ENCODE measurements at regions not wholly inside any gene's neighbourhood (a gene's known extent, or its start where the extent isn't known, plus 50 kb on each side); places are given as distances from the start of the nearest gene placed in this dataset.
"Not testable (repeated sequence)": the region's sequence is repeated elsewhere in the genome, so short reads cannot be mapped to it uniquely, and the experiment has no call there.

DNA sequence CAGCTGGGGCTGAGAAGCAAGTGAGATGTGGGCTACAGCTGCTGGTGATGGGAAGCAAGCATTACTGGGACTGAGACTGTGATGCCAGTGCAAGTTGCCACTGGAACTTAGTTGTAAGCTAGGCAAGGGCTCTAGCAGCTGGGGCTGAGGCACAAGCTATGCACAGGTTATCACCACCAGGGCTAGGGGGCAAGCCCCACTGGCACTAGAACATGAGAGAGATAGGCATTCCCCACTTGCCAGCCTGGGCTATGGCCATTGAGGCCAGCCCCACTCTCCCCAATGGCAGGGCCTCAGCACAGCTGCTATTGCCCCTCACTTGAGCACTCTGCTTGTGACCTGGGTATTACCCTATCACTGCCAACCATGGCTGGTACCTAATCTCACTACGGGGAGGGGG, 130.8 kb upstream of the SMIM31 start:
- TF ChIP-seq, protein P1, sequence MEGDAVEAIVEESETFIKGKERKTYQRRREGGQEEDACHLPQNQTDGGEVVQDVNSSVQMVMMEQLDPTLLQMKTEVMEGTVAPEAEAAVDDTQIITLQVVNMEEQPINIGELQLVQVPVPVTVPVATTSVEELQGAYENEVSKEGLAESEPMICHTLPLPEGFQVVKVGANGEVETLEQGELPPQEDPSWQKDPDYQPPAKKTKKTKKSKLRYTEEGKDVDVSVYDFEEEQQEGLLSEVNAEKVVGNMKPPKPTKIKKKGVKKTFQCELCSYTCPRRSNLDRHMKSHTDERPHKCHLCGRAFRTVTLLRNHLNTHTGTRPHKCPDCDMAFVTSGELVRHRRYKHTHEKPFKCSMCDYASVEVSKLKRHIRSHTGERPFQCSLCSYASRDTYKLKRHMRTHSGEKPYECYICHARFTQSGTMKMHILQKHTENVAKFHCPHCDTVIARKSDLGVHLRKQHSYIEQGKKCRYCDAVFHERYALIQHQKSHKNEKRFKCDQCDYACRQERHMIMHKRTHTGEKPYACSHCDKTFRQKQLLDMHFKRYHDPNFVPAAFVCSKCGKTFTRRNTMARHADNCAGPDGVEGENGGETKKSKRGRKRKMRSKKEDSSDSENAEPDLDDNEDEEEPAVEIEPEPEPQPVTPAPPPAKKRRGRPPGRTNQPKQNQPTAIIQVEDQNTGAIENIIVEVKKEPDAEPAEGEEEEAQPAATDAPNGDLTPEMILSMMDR (IDR thresholded peaks at IDR 0.05; ENCODE audit: low read depth, low read length, missing control alignments): no peak
- DNase-seq (ENCODE audit: low read depth): no peak
- H3K4me3 ChIP-seq (ENCODE audit: low read depth, low read length): no peak overlapping the region

DNA sequence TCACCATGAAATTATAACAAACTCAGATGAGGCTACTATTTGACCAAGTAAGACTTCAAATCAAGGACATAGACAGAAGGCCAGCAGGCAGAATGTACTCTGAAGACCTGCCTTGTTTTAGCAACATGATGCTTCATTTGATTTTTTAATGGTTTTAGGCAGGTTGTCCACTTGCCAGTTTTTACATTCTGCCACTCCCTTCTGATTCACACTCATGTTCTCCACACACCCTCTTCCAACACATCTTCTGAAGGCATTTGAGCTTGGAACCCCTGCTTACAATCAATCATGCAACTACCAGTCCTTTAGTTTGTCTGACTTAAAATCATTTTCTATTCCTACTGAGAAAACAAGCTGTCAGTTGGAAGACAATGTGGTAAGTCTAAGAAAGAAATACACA, 114.9 kb upstream of the SMIM31 start:
- no peak overlapping the region for H3K4me3 ChIP-seq (ENCODE audit: low read depth, low read length)
- TF ChIP-seq, protein P1 (IDR thresholded peaks at IDR 0.05; ENCODE audit: low read depth, low read length, missing control alignments): no peak
- no peak for DNase-seq (ENCODE audit: low read depth)

DNA sequence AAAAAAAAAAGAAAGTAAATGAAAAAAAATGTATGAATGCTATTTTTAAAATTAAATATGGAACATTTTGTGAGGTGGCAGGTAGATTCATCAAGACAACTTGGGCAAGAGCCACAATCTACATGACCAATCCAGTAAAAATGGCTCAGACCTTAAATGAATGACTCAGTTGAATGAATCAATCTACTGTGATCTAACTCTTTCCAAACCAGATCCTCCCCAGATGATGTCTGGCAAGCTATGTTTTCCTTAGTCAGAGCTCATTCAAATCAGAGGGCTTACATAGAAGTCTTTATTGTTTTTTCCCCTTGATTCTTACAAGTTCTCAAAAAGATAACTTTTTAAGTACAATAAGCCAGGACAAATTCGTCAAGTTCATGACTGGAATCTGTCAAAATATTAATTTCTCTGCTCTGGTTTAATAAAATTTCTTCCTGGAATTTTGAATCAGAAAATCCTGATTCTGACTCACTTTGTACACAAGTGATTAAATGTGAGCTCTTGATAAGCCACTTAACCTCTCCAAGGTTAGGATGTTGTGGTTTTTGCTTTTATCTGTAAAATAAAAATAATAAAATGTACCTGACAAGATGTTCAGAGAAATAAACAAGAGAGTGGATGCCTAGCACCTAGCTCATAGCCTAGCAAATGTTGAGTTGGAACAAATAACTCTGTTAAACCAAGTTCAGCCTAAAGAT, 105.6 kb upstream of the SMIM31 start:
- no peak overlapping the region for H3K4me3 ChIP-seq (ENCODE audit: low read depth, low read length)
- DNase-seq (ENCODE audit: low read depth): no peak
- TF ChIP-seq, protein P1 (IDR thresholded peaks at IDR 0.05; ENCODE audit: low read depth, low read length, missing control alignments): no peak

DNA sequence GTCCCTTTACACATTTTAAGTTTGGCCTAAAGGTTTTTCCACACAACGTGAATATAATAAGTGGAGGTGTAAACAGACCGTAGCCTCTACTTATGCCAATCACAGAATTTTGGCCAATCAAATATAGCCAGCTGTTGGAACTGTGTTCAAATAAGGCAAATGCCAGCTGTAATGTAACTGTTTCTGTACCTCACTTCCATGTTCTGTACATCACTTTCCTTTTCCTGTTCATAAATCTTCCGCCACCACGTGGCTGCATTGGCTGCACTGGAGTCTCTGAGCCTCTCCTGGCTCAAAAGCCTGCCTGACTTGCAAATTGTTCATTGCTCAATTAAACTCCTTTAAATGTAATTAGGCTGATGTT, 105.1 kb upstream of the SMIM31 start:
- TF ChIP-seq, protein P1 (IDR thresholded peaks at IDR 0.05; ENCODE audit: low read depth, low read length, missing control alignments): no peak
- DNase-seq (ENCODE audit: low read depth): no peak
- no peak overlapping the region for H3K4me3 ChIP-seq (ENCODE audit: low read depth, low read length)

DNA sequence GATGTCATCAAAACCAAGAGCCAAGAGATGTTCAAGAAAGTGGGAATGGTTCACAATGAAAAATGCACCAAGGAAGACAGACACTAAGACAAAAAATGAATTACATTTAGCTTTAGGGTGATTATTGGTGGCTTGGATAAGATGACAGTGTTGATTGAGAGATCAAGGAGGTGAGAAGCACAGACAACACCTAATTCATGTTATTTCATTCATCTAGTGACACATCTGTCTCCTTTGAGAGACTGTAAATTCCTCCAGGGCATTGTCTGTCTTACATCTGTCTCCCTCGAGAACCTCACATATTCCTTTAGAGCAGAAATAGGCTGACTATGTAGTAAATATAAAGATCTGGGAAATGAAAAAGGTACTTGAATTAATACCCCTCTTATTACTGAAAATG, 94.2 kb upstream of the SMIM31 start:
- TF ChIP-seq, protein P1 (IDR thresholded peaks at IDR 0.05; ENCODE audit: low read depth, low read length, missing control alignments): no peak
- no peak for DNase-seq (ENCODE audit: low read depth)
- H3K4me3 ChIP-seq (ENCODE audit: low read depth, low read length): no peak overlapping the region

DNA sequence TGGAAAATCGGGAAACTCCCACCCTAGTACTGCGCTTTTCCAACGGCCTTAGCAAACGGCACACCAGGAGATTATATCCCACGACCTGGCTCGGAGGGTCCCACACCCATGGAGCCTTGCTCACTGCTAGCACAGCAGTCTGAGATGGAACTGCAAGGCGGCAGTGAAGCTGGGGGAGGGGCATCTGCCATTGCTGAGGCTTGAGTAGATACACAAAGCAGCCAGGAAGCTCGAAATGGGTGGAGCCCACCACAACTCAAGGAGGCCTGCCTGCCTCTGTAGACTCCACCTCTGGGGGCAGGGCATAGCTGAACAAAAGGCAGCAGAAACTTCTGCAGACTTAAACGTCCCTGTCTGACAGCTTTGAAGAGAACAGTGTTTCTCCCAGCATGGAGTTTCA, 77.8 kb upstream of the SMIM31 start:
- not testable (repeated sequence) for DNase-seq (ENCODE audit: low read depth)

DNA sequence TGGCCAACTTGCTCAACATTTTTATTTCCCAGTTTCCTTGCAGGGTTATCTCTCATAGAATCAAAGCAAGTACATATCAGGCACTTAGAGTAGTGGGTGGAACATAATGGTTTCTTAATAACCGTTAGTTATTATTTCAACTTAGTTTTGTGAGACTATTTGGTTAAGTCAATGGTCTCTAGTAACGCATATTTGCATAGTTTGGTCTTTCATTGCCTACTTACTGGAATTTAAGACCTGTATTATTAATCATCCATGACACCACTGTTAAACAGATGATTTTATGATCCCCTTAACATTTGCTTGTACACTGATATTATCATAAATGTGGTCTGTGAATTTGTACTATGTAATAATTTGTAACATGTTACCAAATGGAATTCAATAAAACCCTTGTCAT, 70.9 kb upstream of the SMIM31 start:
- TF ChIP-seq, protein P1 (IDR thresholded peaks at IDR 0.05; ENCODE audit: low read depth, low read length, missing control alignments): no peak
- no peak overlapping the region for H3K4me3 ChIP-seq (ENCODE audit: low read depth, low read length)
- DNase-seq (ENCODE audit: low read depth): no peak

More for the DNA sequence above, 77.8 kb upstream of the SMIM31 start:
- not testable (repeated sequence) for H3K4me3 ChIP-seq (ENCODE audit: low read depth, low read length)
